GM23338 (cell line): ENCODE measurements at regions not wholly inside any gene's neighbourhood (a gene's known extent, or its start where the extent isn't known, plus 50 kb on each side); places are given as distances from the start of the nearest gene placed in this dataset.

ENCODE experiments used
- ATAC-seq: fragments of 200-7000 bp; cut with Tn5 transposase; 3 replicates; pipeline ENCODE4 v1.9.1; 2020
- DNase-seq: peaks from one replicate; pipeline ENCODE4 v3.0.0-alpha.2; 2015; ENCODE audit warnings: low spot score
- H2AFZ ChIP-seq: fragments of 200-600 bp; sonication (generic); 2 replicates; pipeline ENCODE4 v1.8.0; 2016; ENCODE audit warnings: antibody characterized with exemption, mild to moderate bottlenecking, moderate library complexity
- H3F3A ChIP-seq: fragments of 200-600 bp; sonication (generic); replicated peaks from 2 replicates; pipeline ENCODE4 v1.8.0; 2017; ENCODE audit warnings: antibody characterized with exemption, mixed run types, low read depth
- H3K27ac ChIP-seq: fragments of 200-600 bp; sonication (generic); 2 replicates; pipeline ENCODE4 v1.6.1; 2016; ENCODE audit warnings: low read depth
- H3K27me3 ChIP-seq: fragments of 200-600 bp; sonication (generic); 2 replicates; pipeline ENCODE4 v1.8.0; 2016; ENCODE audit warnings: mild to moderate bottlenecking, mixed run types, moderate library complexity; ENCODE audit not compliant: insufficient read depth
- H3K36me3 ChIP-seq: fragments of 200-600 bp; sonication (generic); 2 replicates; pipeline ENCODE4 v1.8.0; 2016; ENCODE audit warnings: mild to moderate bottlenecking; ENCODE audit not compliant: insufficient read depth
- H3K4me1 ChIP-seq: fragments of 200-600 bp; sonication (generic); 2 replicates; pipeline ENCODE4 v1.8.0; 2016; ENCODE audit warnings: mild to moderate bottlenecking, moderate library complexity; ENCODE audit not compliant: insufficient read depth
- H3K4me2 ChIP-seq: fragments of 200-600 bp; sonication (generic); 2 replicates; pipeline ENCODE4 v1.7.1; 2017; ENCODE audit warnings: mixed run types
- H3K4me3 ChIP-seq: fragments of 200-600 bp; sonication (generic); 2 replicates; pipeline ENCODE4 v1.6.1; 2016; ENCODE audit warnings: mixed run types
- H3K79me2 ChIP-seq: fragments of 200-600 bp; sonication (generic); replicated peaks from 2 replicates; pipeline ENCODE4 v1.8.0; 2017; ENCODE audit warnings: mild to moderate bottlenecking; ENCODE audit not compliant: insufficient read depth
- H3K9me2 ChIP-seq: fragments of 200-600 bp; sonication (generic); 2 replicates; pipeline ENCODE4 v1.8.0; 2017; ENCODE audit not compliant: insufficient read depth
- H4K20me1 ChIP-seq: fragments of 200-600 bp; sonication (generic); replicated peaks from 2 replicates; pipeline ENCODE4 v1.8.0; 2017; ENCODE audit warnings: mild to moderate bottlenecking; ENCODE audit not compliant: insufficient read depth
- H3K27ac Mint-ChIP-seq: 2 replicates; pipeline ENCODE4 v1.8.0; 2020; ENCODE audit warnings: inconsistent platforms, mild to moderate bottlenecking, moderate library complexity, mixed read lengths
- H3K27me3 Mint-ChIP-seq: 3 replicates; pipeline ENCODE4 v1.8.0; 2022; ENCODE audit warnings: low read depth, mild to moderate bottlenecking, moderate library complexity, mixed read lengths, inconsistent platforms; ENCODE audit not compliant: insufficient read depth, poor library complexity
- H3K36me3 Mint-ChIP-seq: 3 replicates; pipeline ENCODE4 v1.8.0; 2021; ENCODE audit warnings: low read depth, mild to moderate bottlenecking, inconsistent platforms, moderate library complexity, mixed read lengths
- H3K4me1 Mint-ChIP-seq: 3 replicates; pipeline ENCODE4 v1.8.0; 2020; ENCODE audit warnings: mild to moderate bottlenecking, inconsistent platforms, mixed read lengths
- H3K4me3 Mint-ChIP-seq: 3 replicates; pipeline ENCODE4 v1.8.0; 2021; ENCODE audit warnings: moderate library complexity, mild to moderate bottlenecking, inconsistent platforms, mixed read lengths
- H3K9me3 Mint-ChIP-seq: 3 replicates; pipeline ENCODE4 v1.8.0; 2020; ENCODE audit warnings: moderate library complexity, mild to moderate bottlenecking, inconsistent platforms, mixed read lengths
- CREB1 ChIP-seq: fragments of 250-450 bp; sonication (Bioruptor Pico); IDR thresholded peaks from 2 replicates; pipeline ENCODE4 v1.5.0; 2020; ENCODE audit warnings: low read depth, mild to moderate bottlenecking, moderate library complexity
- EZH2phosphoT487 ChIP-seq: fragments of 200-600 bp; sonication (generic); IDR thresholded peaks from one replicate; pipeline ENCODE4 v1.8.1; 2018; ENCODE audit warnings: antibody characterized with exemption; ENCODE audit not compliant: unreplicated experiment
- JUNB ChIP-seq: IDR thresholded peaks from one replicate; pipeline ENCODE4 v1.6.1; 2016; ENCODE audit warnings: antibody characterized with exemption; ENCODE audit not compliant: unreplicated experiment
- POLR2AphosphoS5 ChIP-seq: IDR thresholded peaks from 2 replicates; pipeline ENCODE4 v1.6.1; 2016; ENCODE audit warnings: antibody characterized with exemption, low read depth
- STAT1 ChIP-seq: IDR thresholded peaks from one replicate; pipeline ENCODE4 v1.6.1; 2016; ENCODE audit warnings: antibody characterized with exemption; ENCODE audit not compliant: unreplicated experiment
- ZNF114 ChIP-seq: fragments of 250-450 bp; sonication (Bioruptor Pico); IDR thresholded peaks from 2 replicates; pipeline ENCODE4 v1.5.0; 2020; ENCODE audit warnings: mild to moderate bottlenecking, moderate library complexity
- ZNF331 ChIP-seq: fragments of 250-450 bp; sonication (Bioruptor Pico); IDR thresholded peaks from 2 replicates; pipeline ENCODE4 v1.5.0; 2020; ENCODE audit warnings: low read depth, mild to moderate bottlenecking, moderate library complexity
- TF ChIP-seq, protein P1 (sequence below): IDR thresholded peaks from one replicate; pipeline ENCODE4 v1.6.1; 2018; ENCODE audit warnings: antibody characterized with exemption; ENCODE audit not compliant: unreplicated experiment
- TF ChIP-seq, protein P2 (sequence below), 2 experiments: fragments of 200-600 bp in 1 of 2; sonication (generic) in 1 of 2; conservative IDR thresholded peaks; 2 replicates each; pipeline versions ENCODE4 v1.5.1 to v1.6.1; 2016 to 2017; ENCODE audit warnings: antibody characterized with exemption in 2 of 2, low read depth in 2 of 2, mild to moderate bottlenecking in 2 of 2, moderate library complexity in 1 of 2
- TF ChIP-seq, protein P3 (sequence below): fragments of 250-450 bp; sonication (Bioruptor Pico); IDR thresholded peaks from 2 replicates; pipeline ENCODE4 v1.5.0; 2020; ENCODE audit warnings: mild to moderate bottlenecking, moderate library complexity

DNA sequence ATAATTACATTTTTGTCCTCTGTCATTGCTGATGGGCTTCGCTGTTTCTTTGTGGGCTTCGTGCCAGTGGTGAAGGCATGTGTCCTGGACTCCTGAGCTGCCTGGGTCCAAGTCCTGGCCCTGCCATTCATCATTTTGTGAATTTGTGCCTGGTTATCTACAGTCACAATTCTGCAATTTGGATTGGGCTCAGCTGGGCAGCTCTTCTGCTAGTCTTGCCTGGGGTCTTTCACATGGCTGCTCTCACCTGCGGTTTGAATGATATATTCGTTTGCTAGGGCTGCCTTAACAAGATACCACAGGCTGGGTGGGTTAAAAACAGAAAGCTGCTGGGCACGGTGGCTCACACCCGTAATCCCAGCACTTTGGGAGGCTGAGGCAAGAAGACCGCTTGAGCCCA, 192.7 kb upstream of the IER5L start:
- Histone ChIP-seq H3K4me1 (no peaks in the 10 kb centered on the region), H3K79me2 (no peaks in the 10 kb centered on the region), H4K20me1 (no peaks in the 10 kb centered on the region), H3K36me3 (peaks cover 3% of the 10 kb centered on the region; the same call in 1 of the 2 replicates), H3K9me2 (no peaks in the 10 kb centered on the region), H3K27me3 (no peaks in the 10 kb centered on the region), H3K4me2 (no peak overlapping the region), H3K4me3 (no peak overlapping the region), H3F3A (no peaks in the 10 kb centered on the region), H3K27ac (no peak overlapping the region), H2AFZ (no peak overlapping the region)
- H3K27me3 Mint-ChIP-seq = peaks cover 7% of the 10 kb centered on the region
- H3K9me3 Mint-ChIP-seq = peaks cover 30% of the 10 kb centered on the region
- no peaks in the 10 kb centered on the region for H3K4me1 Mint-ChIP-seq
- no peak overlapping the region for H3K4me3 Mint-ChIP-seq
- no peak overlapping the region for H3K27ac Mint-ChIP-seq
- peaks cover 9% of the 10 kb centered on the region; the same call in 2 of the 3 replicates for H3K36me3 Mint-ChIP-seq
- no peak for DNase-seq
- peak; percentile 83 for TF ChIP-seq ZNF331 (CRISPR knock-in tag)
- TF ChIP-seq, protein P1, sequence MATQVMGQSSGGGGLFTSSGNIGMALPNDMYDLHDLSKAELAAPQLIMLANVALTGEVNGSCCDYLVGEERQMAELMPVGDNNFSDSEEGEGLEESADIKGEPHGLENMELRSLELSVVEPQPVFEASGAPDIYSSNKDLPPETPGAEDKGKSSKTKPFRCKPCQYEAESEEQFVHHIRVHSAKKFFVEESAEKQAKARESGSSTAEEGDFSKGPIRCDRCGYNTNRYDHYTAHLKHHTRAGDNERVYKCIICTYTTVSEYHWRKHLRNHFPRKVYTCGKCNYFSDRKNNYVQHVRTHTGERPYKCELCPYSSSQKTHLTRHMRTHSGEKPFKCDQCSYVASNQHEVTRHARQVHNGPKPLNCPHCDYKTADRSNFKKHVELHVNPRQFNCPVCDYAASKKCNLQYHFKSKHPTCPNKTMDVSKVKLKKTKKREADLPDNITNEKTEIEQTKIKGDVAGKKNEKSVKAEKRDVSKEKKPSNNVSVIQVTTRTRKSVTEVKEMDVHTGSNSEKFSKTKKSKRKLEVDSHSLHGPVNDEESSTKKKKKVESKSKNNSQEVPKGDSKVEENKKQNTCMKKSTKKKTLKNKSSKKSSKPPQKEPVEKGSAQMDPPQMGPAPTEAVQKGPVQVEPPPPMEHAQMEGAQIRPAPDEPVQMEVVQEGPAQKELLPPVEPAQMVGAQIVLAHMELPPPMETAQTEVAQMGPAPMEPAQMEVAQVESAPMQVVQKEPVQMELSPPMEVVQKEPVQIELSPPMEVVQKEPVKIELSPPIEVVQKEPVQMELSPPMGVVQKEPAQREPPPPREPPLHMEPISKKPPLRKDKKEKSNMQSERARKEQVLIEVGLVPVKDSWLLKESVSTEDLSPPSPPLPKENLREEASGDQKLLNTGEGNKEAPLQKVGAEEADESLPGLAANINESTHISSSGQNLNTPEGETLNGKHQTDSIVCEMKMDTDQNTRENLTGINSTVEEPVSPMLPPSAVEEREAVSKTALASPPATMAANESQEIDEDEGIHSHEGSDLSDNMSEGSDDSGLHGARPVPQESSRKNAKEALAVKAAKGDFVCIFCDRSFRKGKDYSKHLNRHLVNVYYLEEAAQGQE = no peak
- ATAC-seq = no peak

- Mint-ChIP-seq H3K27ac (no peak overlapping the region), H3K36me3 (peaks cover 9% of the 10 kb centered on the region; the same call in 2 of the 3 replicates), H3K4me3 (no peak overlapping the region), H3K9me3 (peaks cover 21% of the 10 kb centered on the region), H3K4me1 (no peaks in the 10 kb centered on the region), H3K27me3 (peaks cover 7% of the 10 kb centered on the region)
- H3K36me3 ChIP-seq = peaks cover 3% of the 10 kb centered on the region; the same call in 1 of the 2 replicates
- no peaks in the 10 kb centered on the region for H3K4me1 ChIP-seq
- no peak for ATAC-seq
- no peaks in the 10 kb centered on the region for H3K79me2 ChIP-seq
- no peak overlapping the region for H3K4me2 ChIP-seq
- no peaks in the 10 kb centered on the region for H3F3A ChIP-seq
- no peak overlapping the region for H3K27ac ChIP-seq
- no peak overlapping the region for H2AFZ ChIP-seq
- H4K20me1 ChIP-seq = no peaks in the 10 kb centered on the region
- H3K4me3 ChIP-seq = no peak overlapping the region
- H3K27me3 ChIP-seq = no peaks in the 10 kb centered on the region
- DNase-seq = no peak
- no peaks in the 10 kb centered on the region for H3K9me2 ChIP-seq
- no peak for TF ChIP-seq POLR2AphosphoS5
- TF ChIP-seq, protein P2, sequence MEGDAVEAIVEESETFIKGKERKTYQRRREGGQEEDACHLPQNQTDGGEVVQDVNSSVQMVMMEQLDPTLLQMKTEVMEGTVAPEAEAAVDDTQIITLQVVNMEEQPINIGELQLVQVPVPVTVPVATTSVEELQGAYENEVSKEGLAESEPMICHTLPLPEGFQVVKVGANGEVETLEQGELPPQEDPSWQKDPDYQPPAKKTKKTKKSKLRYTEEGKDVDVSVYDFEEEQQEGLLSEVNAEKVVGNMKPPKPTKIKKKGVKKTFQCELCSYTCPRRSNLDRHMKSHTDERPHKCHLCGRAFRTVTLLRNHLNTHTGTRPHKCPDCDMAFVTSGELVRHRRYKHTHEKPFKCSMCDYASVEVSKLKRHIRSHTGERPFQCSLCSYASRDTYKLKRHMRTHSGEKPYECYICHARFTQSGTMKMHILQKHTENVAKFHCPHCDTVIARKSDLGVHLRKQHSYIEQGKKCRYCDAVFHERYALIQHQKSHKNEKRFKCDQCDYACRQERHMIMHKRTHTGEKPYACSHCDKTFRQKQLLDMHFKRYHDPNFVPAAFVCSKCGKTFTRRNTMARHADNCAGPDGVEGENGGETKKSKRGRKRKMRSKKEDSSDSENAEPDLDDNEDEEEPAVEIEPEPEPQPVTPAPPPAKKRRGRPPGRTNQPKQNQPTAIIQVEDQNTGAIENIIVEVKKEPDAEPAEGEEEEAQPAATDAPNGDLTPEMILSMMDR (conservative IDR thresholded peaks at IDR 0.05; ENCODE audit: low read depth in 2 of 2) = no peak
- no peak for TF ChIP-seq EZH2phosphoT487
- TF ChIP-seq, protein P3, sequence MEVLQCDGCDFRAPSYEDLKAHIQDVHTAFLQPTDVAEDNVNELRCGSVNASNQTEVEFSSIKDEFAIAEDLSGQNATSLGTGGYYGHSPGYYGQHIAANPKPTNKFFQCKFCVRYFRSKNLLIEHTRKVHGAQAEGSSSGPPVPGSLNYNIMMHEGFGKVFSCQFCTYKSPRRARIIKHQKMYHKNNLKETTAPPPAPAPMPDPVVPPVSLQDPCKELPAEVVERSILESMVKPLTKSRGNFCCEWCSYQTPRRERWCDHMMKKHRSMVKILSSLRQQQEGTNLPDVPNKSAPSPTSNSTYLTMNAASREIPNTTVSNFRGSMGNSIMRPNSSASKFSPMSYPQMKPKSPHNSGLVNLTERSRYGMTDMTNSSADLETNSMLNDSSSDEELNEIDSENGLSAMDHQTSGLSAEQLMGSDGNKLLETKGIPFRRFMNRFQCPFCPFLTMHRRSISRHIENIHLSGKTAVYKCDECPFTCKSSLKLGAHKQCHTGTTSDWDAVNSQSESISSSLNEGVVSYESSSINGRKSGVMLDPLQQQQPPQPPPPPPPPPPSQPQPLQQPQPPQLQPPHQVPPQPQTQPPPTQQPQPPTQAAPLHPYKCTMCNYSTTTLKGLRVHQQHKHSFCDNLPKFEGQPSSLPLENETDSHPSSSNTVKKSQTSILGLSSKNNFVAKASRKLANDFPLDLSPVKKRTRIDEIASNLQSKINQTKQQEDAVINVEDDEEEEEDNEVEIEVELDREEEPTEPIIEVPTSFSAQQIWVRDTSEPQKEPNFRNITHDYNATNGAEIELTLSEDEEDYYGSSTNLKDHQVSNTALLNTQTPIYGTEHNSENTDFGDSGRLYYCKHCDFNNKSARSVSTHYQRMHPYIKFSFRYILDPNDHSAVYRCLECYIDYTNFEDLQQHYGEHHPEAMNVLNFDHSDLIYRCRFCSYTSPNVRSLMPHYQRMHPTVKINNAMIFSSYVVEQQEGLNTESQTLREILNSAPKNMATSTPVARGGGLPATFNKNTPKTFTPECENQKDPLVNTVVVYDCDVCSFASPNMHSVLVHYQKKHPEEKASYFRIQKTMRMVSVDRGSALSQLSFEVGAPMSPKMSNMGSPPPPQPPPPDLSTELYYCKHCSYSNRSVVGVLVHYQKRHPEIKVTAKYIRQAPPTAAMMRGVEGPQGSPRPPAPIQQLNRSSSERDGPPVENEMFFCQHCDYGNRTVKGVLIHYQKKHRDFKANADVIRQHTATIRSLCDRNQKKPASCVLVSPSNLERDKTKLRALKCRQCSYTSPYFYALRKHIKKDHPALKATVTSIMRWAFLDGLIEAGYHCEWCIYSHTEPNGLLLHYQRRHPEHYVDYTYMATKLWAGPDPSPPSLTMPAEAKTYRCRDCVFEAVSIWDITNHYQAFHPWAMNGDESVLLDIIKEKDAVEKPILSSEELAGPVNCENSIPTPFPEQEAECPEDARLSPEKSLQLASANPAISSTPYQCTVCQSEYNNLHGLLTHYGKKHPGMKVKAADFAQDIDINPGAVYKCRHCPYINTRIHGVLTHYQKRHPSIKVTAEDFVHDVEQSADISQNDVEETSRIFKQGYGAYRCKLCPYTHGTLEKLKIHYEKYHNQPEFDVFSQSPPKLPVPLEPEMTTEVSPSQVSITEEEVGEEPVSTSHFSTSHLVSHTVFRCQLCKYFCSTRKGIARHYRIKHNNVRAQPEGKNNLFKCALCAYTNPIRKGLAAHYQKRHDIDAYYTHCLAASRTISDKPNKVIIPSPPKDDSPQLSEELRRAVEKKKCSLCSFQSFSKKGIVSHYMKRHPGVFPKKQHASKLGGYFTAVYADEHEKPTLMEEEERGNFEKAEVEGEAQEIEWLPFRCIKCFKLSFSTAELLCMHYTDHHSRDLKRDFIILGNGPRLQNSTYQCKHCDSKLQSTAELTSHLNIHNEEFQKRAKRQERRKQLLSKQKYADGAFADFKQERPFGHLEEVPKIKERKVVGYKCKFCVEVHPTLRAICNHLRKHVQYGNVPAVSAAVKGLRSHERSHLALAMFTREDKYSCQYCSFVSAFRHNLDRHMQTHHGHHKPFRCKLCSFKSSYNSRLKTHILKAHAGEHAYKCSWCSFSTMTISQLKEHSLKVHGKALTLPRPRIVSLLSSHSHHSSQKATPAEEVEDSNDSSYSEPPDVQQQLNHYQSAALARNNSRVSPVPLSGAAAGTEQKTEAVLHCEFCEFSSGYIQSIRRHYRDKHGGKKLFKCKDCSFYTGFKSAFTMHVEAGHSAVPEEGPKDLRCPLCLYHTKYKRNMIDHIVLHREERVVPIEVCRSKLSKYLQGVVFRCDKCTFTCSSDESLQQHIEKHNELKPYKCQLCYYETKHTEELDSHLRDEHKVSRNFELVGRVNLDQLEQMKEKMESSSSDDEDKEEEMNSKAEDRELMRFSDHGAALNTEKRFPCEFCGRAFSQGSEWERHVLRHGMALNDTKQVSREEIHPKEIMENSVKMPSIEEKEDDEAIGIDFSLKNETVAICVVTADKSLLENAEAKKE (CRISPR knock-in tag) = no peak
- no peak for TF ChIP-seq CREB1 (CRISPR knock-in tag)
- no peak for TF ChIP-seq STAT1
- TF ChIP-seq ZNF114 = no peak
- no peak for TF ChIP-seq JUNB
- TF ChIP-seq ZNF331 (CRISPR knock-in tag) = no peak
Measured at GRCh38 chr9:129368444-129368978, 190.4 kb upstream of the IER5L start.
